Stimulated activated CD4-positive, alpha-beta T cell treated with anti-CD3 and anti-CD28 coated beads, Interleukin-15, amount 100 ng/mL, for 24 hours (primary cell): ENCODE measurements at regions not wholly inside any gene's neighbourhood (a gene's known extent, or its start where the extent isn't known, plus 50 kb on each side); places are given as distances from the start of the nearest gene placed in this dataset.
"Not testable (repeated sequence)": the region's sequence is repeated elsewhere in the genome, so short reads cannot be mapped to it uniquely, and the experiment has no call there.

ENCODE experiments used
- DNase-seq: peaks from one replicate; pipeline ENCODE4 v3.0.0-alpha.2; 2020

GRCh38 chr15:62326460-62327011 is 161.5 kb upstream of the C2CD4B start:
- DNase-seq, result no peak

- no peak for DNase-seq
These were observed 162.3 kb upstream of the C2CD4B start for GRCh38 chr15:62327406-62327805.

GRCh38 chr15:62332472-62332871 is 167.4 kb upstream of the C2CD4B start:
- not testable (repeated sequence) for DNase-seq

- no peak for DNase-seq
These were observed 169.5 kb upstream of the C2CD4B start for GRCh38 chr15:62334536-62334935.

- no peak for DNase-seq
These were observed 172.8 kb upstream of the C2CD4B start for GRCh38 chr15:62337934-62338333.

- no peak for DNase-seq
These were observed 173.4 kb upstream of the C2CD4B start for GRCh38 chr15:62338497-62338896.

GRCh38 chr15:62342959-62343358 is 177.9 kb upstream of the C2CD4B start:
- no peak for DNase-seq

- DNase-seq, result no peak
These were observed 178.3 kb upstream of the C2CD4B start for GRCh38 chr15:62343397-62343796.

GRCh38 chr15:62344806-62345539 is 179.9 kb upstream of the C2CD4B start:
- DNase-seq, result peak; percentile 68

- DNase-seq, result no peak
These were observed 181.1 kb upstream of the C2CD4B start for GRCh38 chr15:62346168-62346567.

- no peak for DNase-seq
These were observed 183.0 kb upstream of the C2CD4B start for GRCh38 chr15:62348118-62348517.

GRCh38 chr15:62348623-62349022 is 183.5 kb upstream of the C2CD4B start:
- no peak for DNase-seq

GRCh38 chr15:62352817-62353216 is 187.7 kb upstream of the C2CD4B start:
- DNase-seq, result no peak

GRCh38 chr15:62357431-62357830 is 192.3 kb upstream of the C2CD4B start:
- DNase-seq, result no peak

GRCh38 chr15:62359416-62359815 is 194.3 kb upstream of the C2CD4B start:
- DNase-seq, result no peak

GRCh38 chr15:62360332-62361097 is 195.4 kb upstream of the C2CD4B start:
- DNase-seq, result no peak

- DNase-seq, result no peak
These were observed 197.1 kb upstream of the C2CD4B start for GRCh38 chr15:62362144-62362543.

GRCh38 chr15:62362608-62363007 is 197.5 kb upstream of the C2CD4B start:
- no peak for DNase-seq

GRCh38 chr15:62363913-62364312 is 198.8 kb upstream of the C2CD4B start:
- DNase-seq, result no peak

- no peak for DNase-seq
These were observed 200.8 kb upstream of the C2CD4B start for GRCh38 chr15:62365795-62366442.

GRCh38 chr15:62369454-62369853 is 204.4 kb upstream of the C2CD4B start:
- DNase-seq, result no peak

- not testable (repeated sequence) for DNase-seq
These were observed 206.6 kb upstream of the C2CD4B start for GRCh38 chr15:62371683-62372082.

- DNase-seq, result no peak
These were observed 212.8 kb upstream of the C2CD4B start for GRCh38 chr15:62377736-62378480.
